ENCODE measurements at regions not wholly inside any gene's neighbourhood (a gene's known extent, or its start where the extent isn't known, plus 50 kb on each side); places are given as distances from the start of the nearest gene placed in this dataset.

- Mint-ChIP-seq H3K27ac (no peak overlapping the region), H3K4me3 (no peak overlapping the region), H3K36me3 (ENCODE audit: low read depth) (peaks cover 66% of the 10 kb centered on the region), H3K27me3 (ENCODE audit: insufficient read depth) (no peaks in the 10 kb centered on the region), H3K9me3 (peaks cover 5% of the 10 kb centered on the region), H3K4me1 (peaks cover 6% of the 10 kb centered on the region)
- H3K27me3 ChIP-seq (ENCODE audit: control insufficient read depth, insufficient read depth, low read length, poor library complexity, severe bottlenecking) = no peaks in the 10 kb centered on the region
- WGBS, 2 experiments (ENCODE audit: insufficient coverage in 1 of 2, insufficient read length in 1 of 2) = 83 to 100% methylated on average over 1 of the region's 1 CpG
- peaks cover 88% of the 10 kb centered on the region for H3K36me3 ChIP-seq (ENCODE audit: control insufficient read depth, insufficient read depth, low read length)
- H3K4me1 ChIP-seq (ENCODE audit: control insufficient read depth, insufficient read depth, low read length) = no peaks in the 10 kb centered on the region
- no peak for TF ChIP-seq CTCF (conservative IDR thresholded peaks at IDR 0.05)
- H3K4me3 ChIP-seq (ENCODE audit: low read length) = no peak overlapping the region
- H3K27ac ChIP-seq (ENCODE audit: low read depth, low read length) = no peak overlapping the region
- no peak for DNase-seq
- no peak overlapping the region for H3K9ac ChIP-seq (ENCODE audit: extremely low read depth, low read length, poor library complexity, severe bottlenecking)
- peaks cover 18% of the 10 kb centered on the region for H3K9me3 ChIP-seq (ENCODE audit: control insufficient read depth, low read length)
These were observed 236.9 kb downstream of the PRL start for GRCh38 chr6:22059946-22060345.

GRCh38 chr6:22062807-22063408 lies 233.9 kb downstream of the PRL start:
- H3K27me3 Mint-ChIP-seq (ENCODE audit: insufficient read depth) = no peaks in the 10 kb centered on the region

GRCh38 chr6:22064558-22064957 lies 232.3 kb downstream of the PRL start:
- Mint-ChIP-seq H3K4me1 (peaks cover 10% of the 10 kb centered on the region), H3K27me3 (ENCODE audit: insufficient read depth) (no peaks in the 10 kb centered on the region), H3K27ac (no peak overlapping the region), H3K4me3 (no peak overlapping the region), H3K9me3 (no peaks in the 10 kb centered on the region), H3K36me3 (ENCODE audit: low read depth) (peaks cover 40% of the 10 kb centered on the region)
- H3K9me3 ChIP-seq (ENCODE audit: control insufficient read depth, low read length) = no peaks in the 10 kb centered on the region
- H3K27me3 ChIP-seq (ENCODE audit: control insufficient read depth, insufficient read depth, low read length, poor library complexity, severe bottlenecking) = no peaks in the 10 kb centered on the region
- no peak for DNase-seq
- no peak overlapping the region for H3K27ac ChIP-seq (ENCODE audit: low read depth, low read length)
- no peak overlapping the region for H3K9ac ChIP-seq (ENCODE audit: extremely low read depth, low read length, poor library complexity, severe bottlenecking)
- H3K36me3 ChIP-seq (ENCODE audit: control insufficient read depth, insufficient read depth, low read length) = peaks cover 62% of the 10 kb centered on the region
- 100% methylated on average over 1 of the region's 1 CpG; no CpG with 5 or more reads in 1 of the 2 experiments for WGBS, 2 experiments (ENCODE audit: insufficient coverage in 1 of 2, insufficient read length in 1 of 2)
- no peak overlapping the region for H3K4me3 ChIP-seq (ENCODE audit: low read length)
- TF ChIP-seq CTCF (conservative IDR thresholded peaks at IDR 0.05) = no peak
- H3K4me1 ChIP-seq (ENCODE audit: control insufficient read depth, insufficient read depth, low read length) = no peaks in the 10 kb centered on the region

More at GRCh38 chr6:22062807-22063408, 233.9 kb downstream of the PRL start:
- peaks cover 45% of the 10 kb centered on the region for H3K36me3 Mint-ChIP-seq (ENCODE audit: low read depth)
- H3K27me3 ChIP-seq (ENCODE audit: control insufficient read depth, insufficient read depth, low read length, poor library complexity, severe bottlenecking) = no peaks in the 10 kb centered on the region
- no peak for TF ChIP-seq CTCF (conservative IDR thresholded peaks at IDR 0.05)
- no peaks in the 10 kb centered on the region for H3K9me3 Mint-ChIP-seq
- no peak overlapping the region for H3K4me3 ChIP-seq (ENCODE audit: low read length)
- no peak overlapping the region for H3K4me3 Mint-ChIP-seq
- peak overlapping the region; percentile 69 for H3K27ac Mint-ChIP-seq
- peaks cover 64% of the 10 kb centered on the region for H3K36me3 ChIP-seq (ENCODE audit: control insufficient read depth, insufficient read depth, low read length)
- H3K9me3 ChIP-seq (ENCODE audit: control insufficient read depth, low read length) = no peaks in the 10 kb centered on the region
- no peak overlapping the region for H3K9ac ChIP-seq (ENCODE audit: extremely low read depth, low read length, poor library complexity, severe bottlenecking)
- peaks cover 15% of the 10 kb centered on the region for H3K4me1 Mint-ChIP-seq
- 96 to 97% methylated on average over 18 to 21 of the region's 21 CpGs for WGBS, 2 experiments (ENCODE audit: insufficient coverage in 1 of 2, insufficient read length in 1 of 2)
- DNase-seq = no peak
- no peak overlapping the region for H3K27ac ChIP-seq (ENCODE audit: low read depth, low read length)
- H3K4me1 ChIP-seq (ENCODE audit: control insufficient read depth, insufficient read depth, low read length) = no peaks in the 10 kb centered on the region

Data from endodermal cell (in vitro differentiated cells).